ENCODE measurements at regions not wholly inside any gene's neighbourhood (a gene's known extent, or its start where the extent isn't known, plus 50 kb on each side); places are given as distances from the start of the nearest gene placed in this dataset.

DNA sequence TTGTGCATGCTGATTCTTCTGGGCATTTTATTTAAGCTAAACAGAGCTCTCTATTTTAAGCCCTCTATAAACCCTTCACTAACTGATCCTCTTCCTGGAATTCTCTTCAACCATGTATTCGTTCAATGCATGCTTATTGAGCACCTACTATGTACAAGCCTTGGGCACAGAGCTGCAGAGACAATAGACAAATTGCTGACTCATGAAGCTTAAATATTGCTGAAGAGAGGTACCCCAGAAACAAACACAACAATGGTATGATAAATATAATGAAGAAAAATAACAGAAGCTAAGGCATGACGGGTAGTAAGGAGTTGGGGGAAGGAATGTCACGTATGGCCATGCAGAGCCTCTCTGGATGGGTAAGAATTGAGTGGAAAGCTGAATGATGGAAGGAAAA, 222.2 kb downstream of the PPARGC1A start:
- Histone ChIP-seq H3K36me3 (no peaks in the 10 kb centered on the region), H3K27ac (no peak overlapping the region), H3K9me3 (no peaks in the 10 kb centered on the region), H3K4me1 (no peaks in the 10 kb centered on the region), H3K4me3 (no peak overlapping the region), H3K27me3 (no peaks in the 10 kb centered on the region)
- intact Hi-C loops (cut with DNase I) = no loop called here
- ATAC-seq (no peak), DNase-seq (no peak)
- TF ChIP-seq, protein P1, sequence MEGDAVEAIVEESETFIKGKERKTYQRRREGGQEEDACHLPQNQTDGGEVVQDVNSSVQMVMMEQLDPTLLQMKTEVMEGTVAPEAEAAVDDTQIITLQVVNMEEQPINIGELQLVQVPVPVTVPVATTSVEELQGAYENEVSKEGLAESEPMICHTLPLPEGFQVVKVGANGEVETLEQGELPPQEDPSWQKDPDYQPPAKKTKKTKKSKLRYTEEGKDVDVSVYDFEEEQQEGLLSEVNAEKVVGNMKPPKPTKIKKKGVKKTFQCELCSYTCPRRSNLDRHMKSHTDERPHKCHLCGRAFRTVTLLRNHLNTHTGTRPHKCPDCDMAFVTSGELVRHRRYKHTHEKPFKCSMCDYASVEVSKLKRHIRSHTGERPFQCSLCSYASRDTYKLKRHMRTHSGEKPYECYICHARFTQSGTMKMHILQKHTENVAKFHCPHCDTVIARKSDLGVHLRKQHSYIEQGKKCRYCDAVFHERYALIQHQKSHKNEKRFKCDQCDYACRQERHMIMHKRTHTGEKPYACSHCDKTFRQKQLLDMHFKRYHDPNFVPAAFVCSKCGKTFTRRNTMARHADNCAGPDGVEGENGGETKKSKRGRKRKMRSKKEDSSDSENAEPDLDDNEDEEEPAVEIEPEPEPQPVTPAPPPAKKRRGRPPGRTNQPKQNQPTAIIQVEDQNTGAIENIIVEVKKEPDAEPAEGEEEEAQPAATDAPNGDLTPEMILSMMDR (IDR thresholded peaks at IDR 0.05) = no peak
- 76 to 87% methylated on average over 3 of the region's 3 CpGs for WGBS, 2 donors

DNA sequence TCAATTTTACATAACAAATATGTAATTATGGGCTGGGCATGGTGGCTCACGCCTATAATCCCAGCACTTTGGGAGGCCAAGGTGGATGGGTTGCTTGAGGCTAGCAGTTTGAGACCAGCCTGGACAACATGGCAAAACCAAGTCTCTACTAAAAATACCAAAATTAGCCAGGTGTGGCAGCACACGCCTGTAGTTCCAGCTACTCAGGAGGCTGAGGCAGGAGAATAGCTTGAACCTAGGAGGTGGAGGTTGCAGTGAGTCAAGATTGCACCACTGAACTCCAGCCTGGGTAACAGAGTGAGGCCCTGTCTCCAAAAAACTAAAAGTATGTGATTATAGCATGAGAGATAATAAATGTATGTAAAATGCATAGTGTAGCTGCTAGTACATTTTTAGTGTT, 229.0 kb downstream of the PPARGC1A start:
- DNase-seq = no peak
- H3K9me3 ChIP-seq = peaks cover 0 to 8% (median under 1%) of the 10 kb centered on the region in 11 donors
- TF ChIP-seq, protein P1 (IDR thresholded peaks at IDR 0.05) = no peak
- no peak overlapping the region for H3K27ac ChIP-seq
- no peak for ATAC-seq
- no peak overlapping the region for H3K4me3 ChIP-seq
- no peaks in the 10 kb centered on the region for H3K27me3 ChIP-seq
- H3K4me1 ChIP-seq = no peaks in the 10 kb centered on the region
- WGBS, 2 donors = 87 to 92% methylated on average over 2 of the region's 2 CpGs
- no peaks in the 10 kb centered on the region for H3K36me3 ChIP-seq
- intact Hi-C loops (cut with DNase I) = no loop called here

DNA sequence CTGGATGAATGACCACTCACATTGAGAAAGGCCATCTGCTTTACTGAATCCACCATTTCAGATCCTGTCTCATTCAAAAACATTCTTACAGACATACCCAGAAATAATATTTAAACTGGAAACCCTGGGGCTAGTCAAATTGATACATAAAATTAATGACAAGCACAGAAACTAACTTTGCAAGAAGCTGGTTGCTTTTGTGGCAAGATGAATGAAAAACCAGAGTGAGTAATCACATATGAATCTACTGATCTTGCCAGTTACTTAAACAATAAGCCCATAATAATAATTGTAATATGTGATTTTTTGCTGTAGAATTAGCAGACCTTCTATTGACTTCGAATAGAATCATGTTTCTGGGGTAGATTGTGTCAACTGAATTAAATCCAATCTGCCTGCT, 235.1 kb downstream of the PPARGC1A start:
- Histone ChIP-seq H3K36me3 (no peaks in the 10 kb centered on the region), H3K4me1 (no peaks in the 10 kb centered on the region), H3K9me3 (peaks cover 0 to 21% (median 5%) of the 10 kb centered on the region in 11 donors), H3K27ac (no peak overlapping the region), H3K27me3 (no peaks in the 10 kb centered on the region), H3K4me3 (no peak overlapping the region)
- TF ChIP-seq, protein P1 (IDR thresholded peaks at IDR 0.05) = no peak
- intact Hi-C loops (cut with DNase I) = no loop called here
- no peak for DNase-seq
- no peak for ATAC-seq
- 57 to 69% methylated on average over 1 of the region's 1 CpG for WGBS, 2 donors

DNA sequence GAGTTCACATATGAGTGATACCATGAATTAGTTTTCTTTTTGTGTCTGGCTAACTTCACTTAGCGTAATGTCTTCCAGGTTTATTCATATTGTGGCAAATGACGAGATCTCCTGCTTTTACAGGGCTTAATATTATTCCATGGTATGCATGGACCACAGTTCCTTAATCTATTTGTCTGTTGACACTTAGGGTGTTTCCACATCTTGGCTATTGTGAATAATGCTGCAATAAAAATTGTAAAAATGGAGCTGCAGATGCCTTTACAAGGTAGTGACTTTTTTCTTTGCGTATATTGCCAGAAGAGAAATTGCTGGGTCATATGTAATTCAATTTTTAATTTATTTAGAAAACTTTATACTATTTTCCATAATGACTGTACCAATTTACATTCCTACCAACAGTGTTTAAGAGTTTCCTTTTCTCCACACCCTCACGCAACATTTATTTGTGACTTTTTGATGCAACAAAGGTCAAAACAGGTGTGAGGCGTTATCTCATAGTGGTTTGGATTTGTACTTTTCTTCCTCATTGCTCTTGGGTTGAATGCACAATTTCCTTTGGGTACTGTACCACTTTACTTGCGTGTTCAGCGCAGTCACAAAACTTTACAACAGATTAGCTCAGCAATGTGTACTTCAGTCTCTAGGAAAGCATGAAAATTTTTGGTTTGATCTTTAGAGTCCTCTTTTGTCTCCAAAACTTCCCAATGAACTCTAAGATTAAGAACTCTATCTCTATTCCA, 240.8 kb downstream of the PPARGC1A start:
- no peaks in the 10 kb centered on the region for H3K9me3 ChIP-seq
- TF ChIP-seq, protein P1 (IDR thresholded peaks at IDR 0.05) = no peak
- H3K36me3 ChIP-seq = no peaks in the 10 kb centered on the region
- H3K4me1 ChIP-seq = no peaks in the 10 kb centered on the region
- intact Hi-C loops (cut with DNase I) = no loop called here
- no peak overlapping the region for H3K4me3 ChIP-seq
- ATAC-seq (no peak), DNase-seq (no peak)
- no peak overlapping the region for H3K27ac ChIP-seq
- no peaks in the 10 kb centered on the region for H3K27me3 ChIP-seq
- 86 to 88% methylated on average over 7 of the region's 7 CpGs for WGBS, 2 donors
